ENCODE measurements at regions not wholly inside any gene's neighbourhood (a gene's known extent, or its start where the extent isn't known, plus 50 kb on each side); places are given as distances from the start of the nearest gene placed in this dataset.

- POLR2A ChIA-PET = interaction anchor here (0.5 to 0.6 kb wide), 2 partner anchors 18 to 41 kb away, joined by 3 to 11 read pairs; no protein-coding TSS in a partner anchor
- Histone ChIP-seq H3K4me1 (ENCODE audit: control insufficient read depth, insufficient read depth, low read length) (peaks cover 57% of the 10 kb centered on the region), H3K27ac (ENCODE audit: low read length) (peak overlapping the region; percentile 83), H3K27me3 (ENCODE audit: control insufficient read depth, insufficient read depth, low read length) (no peaks in the 10 kb centered on the region), H3K9me3 (ENCODE audit: control insufficient read depth, insufficient read depth, low read depth, low read length) (no peaks in the 10 kb centered on the region), H3K4me3 (ENCODE audit: low read depth in 2 of 2, low read length in 2 of 2) (no peak overlapping the region), H3K36me3 (ENCODE audit: control insufficient read depth, insufficient read depth, low read length) (peaks cover 3% of the 10 kb centered on the region; the same call in 1 of the 2 replicates)
- no TSS peak for BruUV-seq (replicated peaks)
- TF ChIP-seq, protein P1, sequence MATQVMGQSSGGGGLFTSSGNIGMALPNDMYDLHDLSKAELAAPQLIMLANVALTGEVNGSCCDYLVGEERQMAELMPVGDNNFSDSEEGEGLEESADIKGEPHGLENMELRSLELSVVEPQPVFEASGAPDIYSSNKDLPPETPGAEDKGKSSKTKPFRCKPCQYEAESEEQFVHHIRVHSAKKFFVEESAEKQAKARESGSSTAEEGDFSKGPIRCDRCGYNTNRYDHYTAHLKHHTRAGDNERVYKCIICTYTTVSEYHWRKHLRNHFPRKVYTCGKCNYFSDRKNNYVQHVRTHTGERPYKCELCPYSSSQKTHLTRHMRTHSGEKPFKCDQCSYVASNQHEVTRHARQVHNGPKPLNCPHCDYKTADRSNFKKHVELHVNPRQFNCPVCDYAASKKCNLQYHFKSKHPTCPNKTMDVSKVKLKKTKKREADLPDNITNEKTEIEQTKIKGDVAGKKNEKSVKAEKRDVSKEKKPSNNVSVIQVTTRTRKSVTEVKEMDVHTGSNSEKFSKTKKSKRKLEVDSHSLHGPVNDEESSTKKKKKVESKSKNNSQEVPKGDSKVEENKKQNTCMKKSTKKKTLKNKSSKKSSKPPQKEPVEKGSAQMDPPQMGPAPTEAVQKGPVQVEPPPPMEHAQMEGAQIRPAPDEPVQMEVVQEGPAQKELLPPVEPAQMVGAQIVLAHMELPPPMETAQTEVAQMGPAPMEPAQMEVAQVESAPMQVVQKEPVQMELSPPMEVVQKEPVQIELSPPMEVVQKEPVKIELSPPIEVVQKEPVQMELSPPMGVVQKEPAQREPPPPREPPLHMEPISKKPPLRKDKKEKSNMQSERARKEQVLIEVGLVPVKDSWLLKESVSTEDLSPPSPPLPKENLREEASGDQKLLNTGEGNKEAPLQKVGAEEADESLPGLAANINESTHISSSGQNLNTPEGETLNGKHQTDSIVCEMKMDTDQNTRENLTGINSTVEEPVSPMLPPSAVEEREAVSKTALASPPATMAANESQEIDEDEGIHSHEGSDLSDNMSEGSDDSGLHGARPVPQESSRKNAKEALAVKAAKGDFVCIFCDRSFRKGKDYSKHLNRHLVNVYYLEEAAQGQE (IDR thresholded peaks at IDR 0.05; ENCODE audit: insufficient read depth in 1 of 2, low read depth in 2 of 2, low read length in 1 of 2) = no peak
- TF ChIP-seq, protein P2, sequence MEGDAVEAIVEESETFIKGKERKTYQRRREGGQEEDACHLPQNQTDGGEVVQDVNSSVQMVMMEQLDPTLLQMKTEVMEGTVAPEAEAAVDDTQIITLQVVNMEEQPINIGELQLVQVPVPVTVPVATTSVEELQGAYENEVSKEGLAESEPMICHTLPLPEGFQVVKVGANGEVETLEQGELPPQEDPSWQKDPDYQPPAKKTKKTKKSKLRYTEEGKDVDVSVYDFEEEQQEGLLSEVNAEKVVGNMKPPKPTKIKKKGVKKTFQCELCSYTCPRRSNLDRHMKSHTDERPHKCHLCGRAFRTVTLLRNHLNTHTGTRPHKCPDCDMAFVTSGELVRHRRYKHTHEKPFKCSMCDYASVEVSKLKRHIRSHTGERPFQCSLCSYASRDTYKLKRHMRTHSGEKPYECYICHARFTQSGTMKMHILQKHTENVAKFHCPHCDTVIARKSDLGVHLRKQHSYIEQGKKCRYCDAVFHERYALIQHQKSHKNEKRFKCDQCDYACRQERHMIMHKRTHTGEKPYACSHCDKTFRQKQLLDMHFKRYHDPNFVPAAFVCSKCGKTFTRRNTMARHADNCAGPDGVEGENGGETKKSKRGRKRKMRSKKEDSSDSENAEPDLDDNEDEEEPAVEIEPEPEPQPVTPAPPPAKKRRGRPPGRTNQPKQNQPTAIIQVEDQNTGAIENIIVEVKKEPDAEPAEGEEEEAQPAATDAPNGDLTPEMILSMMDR (IDR thresholded peaks at IDR 0.05) = no peak
- TF ChIP-seq TCF7L2 (IDR thresholded peaks at IDR 0.05; ENCODE audit: low read depth, low read length) = no peak
- no peak for TF ChIP-seq SIN3A (IDR thresholded peaks at IDR 0.05; ENCODE audit: borderline replicate concordance, insufficient read depth, low read depth, low read length)
- no peak for TF ChIP-seq POLR2AphosphoS5 (IDR thresholded peaks at IDR 0.05; ENCODE audit: low read depth, low read length)
- no peak for DNase-seq (ENCODE audit: low read depth, low spot score)
- ATAC-seq = no peak
- in situ Hi-C loops (cut with HindIII; ENCODE audit: low pct_unique_long_range_greater_than_20kb, low sequenced_read_pairs) (no loop called here), intact Hi-C loops (cut with micrococcal nuclease; ENCODE audit: unreplicated experiment) (no loop called here)
- CTCF ChIA-PET = interaction anchor here (0.6 to 3.5 kb wide), 2 partner anchors 24 to 32 kb away, joined by 7 to 20 read pairs; no protein-coding TSS in a partner anchor
These were observed 61.2 kb upstream of the WNT7B start for GRCh38 chr22:46038174-46038487.

DNA sequence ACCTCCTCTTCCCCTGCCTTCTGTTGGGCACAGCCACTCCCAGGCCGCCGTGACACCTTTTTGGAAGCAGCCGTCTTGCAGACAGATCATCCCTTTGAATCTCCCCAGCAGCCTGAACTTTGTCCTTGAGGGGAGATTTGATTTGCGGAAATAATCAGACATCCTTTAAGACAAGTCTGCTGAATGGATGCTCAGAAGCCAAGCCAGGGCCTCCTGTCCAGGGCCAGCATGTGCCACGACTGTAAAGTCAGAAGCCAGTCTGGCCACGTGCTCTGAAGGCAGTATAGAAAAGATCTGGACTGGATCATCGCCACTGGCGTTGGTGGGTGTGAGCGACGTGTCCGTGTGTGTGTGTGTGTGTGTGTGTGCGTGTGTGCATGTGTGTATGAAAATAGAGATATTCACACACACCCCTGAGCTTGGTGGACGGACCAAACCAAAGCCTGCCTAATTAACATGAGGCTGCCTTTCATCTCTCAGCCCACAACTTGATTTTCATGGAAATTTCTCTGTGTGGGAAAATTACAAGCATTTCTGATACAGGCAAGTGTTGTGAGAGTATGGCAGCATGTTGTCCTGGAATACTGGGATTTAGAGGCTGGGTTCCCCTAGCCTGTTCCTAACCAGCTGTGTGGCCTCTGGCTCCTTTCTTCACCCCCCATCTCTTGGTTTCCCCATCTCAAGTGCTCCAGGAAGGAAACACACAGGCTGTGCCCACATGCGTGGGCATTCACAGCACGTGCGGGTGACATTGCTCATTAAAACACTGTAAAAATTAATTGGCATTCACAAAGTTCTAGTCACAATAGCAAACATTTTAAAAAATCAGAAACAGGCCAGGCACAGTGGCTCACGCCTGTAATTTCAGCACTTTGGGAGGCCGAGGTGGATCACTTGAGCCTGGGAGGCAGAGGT is 61.8 kb upstream of the WNT7B start:
- DNase-seq (ENCODE audit: low read depth, low spot score) = no peak

More for the DNA sequence above, 61.8 kb upstream of the WNT7B start:
- no TSS peak for BruUV-seq (replicated peaks)
- H3K4me3 ChIP-seq (ENCODE audit: low read depth in 2 of 2, low read length in 2 of 2) = no peak overlapping the region
- ChIA-PET CTCF (interaction anchor here (3.5 kb wide), 1 partner anchor 32 kb away, joined by 20 read pairs; no protein-coding TSS in a partner anchor), POLR2A (interaction anchor here (0.5 kb wide), 1 partner anchor 40 kb away, joined by 11 read pairs; no protein-coding TSS in a partner anchor)
- H3K9me3 ChIP-seq (ENCODE audit: control insufficient read depth, insufficient read depth, low read depth, low read length) = no peaks in the 10 kb centered on the region
- H3K27me3 ChIP-seq (ENCODE audit: control insufficient read depth, insufficient read depth, low read length) = no peaks in the 10 kb centered on the region
- TF ChIP-seq POLR2AphosphoS5 (IDR thresholded peaks at IDR 0.05; ENCODE audit: low read depth, low read length) = no peak
- TF ChIP-seq, protein P1 (IDR thresholded peaks at IDR 0.05; ENCODE audit: insufficient read depth in 1 of 2, low read depth in 2 of 2, low read length in 1 of 2) = no peak
- peak; percentile 44; the same call in 1 of the 2 replicates for TF ChIP-seq TCF7L2 (IDR thresholded peaks at IDR 0.05; ENCODE audit: low read depth, low read length)
- peak overlapping the region; percentile 83 for H3K27ac ChIP-seq (ENCODE audit: low read length)
- intact Hi-C loops (cut with micrococcal nuclease; ENCODE audit: unreplicated experiment) (no loop called here), in situ Hi-C loops (cut with HindIII; ENCODE audit: low pct_unique_long_range_greater_than_20kb, low sequenced_read_pairs) (no loop called here)
- H3K4me1 ChIP-seq (ENCODE audit: control insufficient read depth, insufficient read depth, low read length) = peaks cover 58% of the 10 kb centered on the region
- no peak for ATAC-seq
- peaks cover 3% of the 10 kb centered on the region; the same call in 1 of the 2 replicates for H3K36me3 ChIP-seq (ENCODE audit: control insufficient read depth, insufficient read depth, low read length)

Measured in Panc1 (cell line).